ENCODE measurements at regions not wholly inside any gene's neighbourhood (a gene's known extent, or its start where the extent isn't known, plus 50 kb on each side); places are given as distances from the start of the nearest gene placed in this dataset.

DNA sequence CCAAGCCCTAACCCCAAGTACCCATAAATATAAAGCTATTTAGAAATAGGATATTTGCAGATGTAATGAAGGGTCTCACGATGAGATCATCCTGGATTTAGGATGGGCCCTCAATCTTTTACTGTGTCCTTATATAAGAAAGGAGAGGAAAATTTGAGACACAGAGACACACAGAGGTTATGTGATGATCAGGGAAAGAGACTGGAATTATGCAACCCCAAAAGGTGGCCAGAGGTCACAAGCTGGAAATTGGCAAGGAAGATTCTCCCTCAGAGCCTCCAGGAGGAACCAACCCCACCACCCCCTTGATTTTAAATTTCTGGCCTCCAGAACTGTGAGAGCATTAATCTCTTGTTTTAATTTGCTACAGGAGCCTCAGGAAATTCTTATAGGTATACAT lies 334.9 kb upstream of the PRICKLE1 start:
- CTCF ChIA-PET = no interaction called here
- intact Hi-C loops (cut with micrococcal nuclease) = no loop called here
- H2AFZ ChIP-seq (ENCODE audit: low read depth, low read length, poor library complexity, severe bottlenecking) = no peak overlapping the region
- no peaks in the 10 kb centered on the region for H3K79me2 ChIP-seq (ENCODE audit: insufficient read depth, low read length)
- RAD21 ChIA-PET (ENCODE audit: low non-redundant PET in 1 of 2, low total read pairs in 2 of 2, uncharacterized antibody in 2 of 2, unreplicated experiment in 2 of 2) = no interaction called here
- H3K27me3 ChIP-seq (ENCODE audit: insufficient read depth, low read length) = no peaks in the 10 kb centered on the region
- no peak overlapping the region for H3K27ac ChIP-seq (ENCODE audit: low read depth, low read length)
- DNase-seq (ENCODE audit: low read depth, low spot score) (no peak), ATAC-seq (no peak)
- H3K9ac ChIP-seq (ENCODE audit: low read length) = no peak overlapping the region
- POLR2A ChIA-PET = no interaction called here
- H4K20me1 ChIP-seq (ENCODE audit: insufficient read depth) = no peaks in the 10 kb centered on the region
- H3K9me3 ChIP-seq (ENCODE audit: control insufficient read depth in 1 of 2, insufficient read depth in 1 of 2, low read depth in 1 of 2, low read length in 2 of 2) = no peaks in the 10 kb centered on the region
- H3K9me2 ChIP-seq (ENCODE audit: insufficient read depth) = no peaks in the 10 kb centered on the region
- H3K36me3 ChIP-seq (ENCODE audit: control insufficient read depth in 1 of 2, insufficient read depth in 2 of 2, low read length in 2 of 2) = no peaks in the 10 kb centered on the region
- TF ChIP-seq, protein P1, sequence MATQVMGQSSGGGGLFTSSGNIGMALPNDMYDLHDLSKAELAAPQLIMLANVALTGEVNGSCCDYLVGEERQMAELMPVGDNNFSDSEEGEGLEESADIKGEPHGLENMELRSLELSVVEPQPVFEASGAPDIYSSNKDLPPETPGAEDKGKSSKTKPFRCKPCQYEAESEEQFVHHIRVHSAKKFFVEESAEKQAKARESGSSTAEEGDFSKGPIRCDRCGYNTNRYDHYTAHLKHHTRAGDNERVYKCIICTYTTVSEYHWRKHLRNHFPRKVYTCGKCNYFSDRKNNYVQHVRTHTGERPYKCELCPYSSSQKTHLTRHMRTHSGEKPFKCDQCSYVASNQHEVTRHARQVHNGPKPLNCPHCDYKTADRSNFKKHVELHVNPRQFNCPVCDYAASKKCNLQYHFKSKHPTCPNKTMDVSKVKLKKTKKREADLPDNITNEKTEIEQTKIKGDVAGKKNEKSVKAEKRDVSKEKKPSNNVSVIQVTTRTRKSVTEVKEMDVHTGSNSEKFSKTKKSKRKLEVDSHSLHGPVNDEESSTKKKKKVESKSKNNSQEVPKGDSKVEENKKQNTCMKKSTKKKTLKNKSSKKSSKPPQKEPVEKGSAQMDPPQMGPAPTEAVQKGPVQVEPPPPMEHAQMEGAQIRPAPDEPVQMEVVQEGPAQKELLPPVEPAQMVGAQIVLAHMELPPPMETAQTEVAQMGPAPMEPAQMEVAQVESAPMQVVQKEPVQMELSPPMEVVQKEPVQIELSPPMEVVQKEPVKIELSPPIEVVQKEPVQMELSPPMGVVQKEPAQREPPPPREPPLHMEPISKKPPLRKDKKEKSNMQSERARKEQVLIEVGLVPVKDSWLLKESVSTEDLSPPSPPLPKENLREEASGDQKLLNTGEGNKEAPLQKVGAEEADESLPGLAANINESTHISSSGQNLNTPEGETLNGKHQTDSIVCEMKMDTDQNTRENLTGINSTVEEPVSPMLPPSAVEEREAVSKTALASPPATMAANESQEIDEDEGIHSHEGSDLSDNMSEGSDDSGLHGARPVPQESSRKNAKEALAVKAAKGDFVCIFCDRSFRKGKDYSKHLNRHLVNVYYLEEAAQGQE (IDR thresholded peaks at IDR 0.05; ENCODE audit: low read depth) = no peak
- TF ChIP-seq, protein P2, sequence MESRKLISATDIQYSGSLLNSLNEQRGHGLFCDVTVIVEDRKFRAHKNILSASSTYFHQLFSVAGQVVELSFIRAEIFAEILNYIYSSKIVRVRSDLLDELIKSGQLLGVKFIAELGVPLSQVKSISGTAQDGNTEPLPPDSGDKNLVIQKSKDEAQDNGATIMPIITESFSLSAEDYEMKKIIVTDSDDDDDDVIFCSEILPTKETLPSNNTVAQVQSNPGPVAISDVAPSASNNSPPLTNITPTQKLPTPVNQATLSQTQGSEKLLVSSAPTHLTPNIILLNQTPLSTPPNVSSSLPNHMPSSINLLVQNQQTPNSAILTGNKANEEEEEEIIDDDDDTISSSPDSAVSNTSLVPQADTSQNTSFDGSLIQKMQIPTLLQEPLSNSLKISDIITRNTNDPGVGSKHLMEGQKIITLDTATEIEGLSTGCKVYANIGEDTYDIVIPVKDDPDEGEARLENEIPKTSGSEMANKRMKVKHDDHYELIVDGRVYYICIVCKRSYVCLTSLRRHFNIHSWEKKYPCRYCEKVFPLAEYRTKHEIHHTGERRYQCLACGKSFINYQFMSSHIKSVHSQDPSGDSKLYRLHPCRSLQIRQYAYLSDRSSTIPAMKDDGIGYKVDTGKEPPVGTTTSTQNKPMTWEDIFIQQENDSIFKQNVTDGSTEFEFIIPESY (IDR thresholded peaks at IDR 0.05; ENCODE audit: extremely low read depth, insufficient replicate concordance, low read length) = no peak
- TF ChIP-seq EZH2phosphoT487 (IDR thresholded peaks at IDR 0.05; ENCODE audit: borderline replicate concordance) (no peak), SP1 (IDR thresholded peaks at IDR 0.05; ENCODE audit: low read depth) (no peak), POLR2AphosphoS5 (IDR thresholded peaks at IDR 0.05; ENCODE audit: low read depth, low read length) (no peak), POLR2A (IDR thresholded peaks at IDR 0.05; ENCODE audit: borderline replicate concordance, extremely low read depth, insufficient read depth, insufficient read length) (no peak), RAD21 (IDR thresholded peaks at IDR 0.05; ENCODE audit: low read depth) (no peak)
- TF ChIP-seq, protein P3, sequence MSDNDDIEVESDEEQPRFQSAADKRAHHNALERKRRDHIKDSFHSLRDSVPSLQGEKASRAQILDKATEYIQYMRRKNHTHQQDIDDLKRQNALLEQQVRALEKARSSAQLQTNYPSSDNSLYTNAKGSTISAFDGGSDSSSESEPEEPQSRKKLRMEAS (IDR thresholded peaks at IDR 0.05) = no peak
- no peak overlapping the region for H3K4me3 ChIP-seq (replicated peaks in 1 of 2; ENCODE audit: low read depth in 1 of 2, low read length in 2 of 2)
- no peak overlapping the region for H3K4me2 ChIP-seq (ENCODE audit: low read length)
- BruUV-seq (replicated peaks) = no TSS peak
- no peaks in the 10 kb centered on the region for H3K4me1 ChIP-seq (ENCODE audit: control insufficient read depth in 1 of 2, insufficient read depth in 2 of 2, low read length in 2 of 2)
